ENCODE measurements at regions not wholly inside any gene's neighbourhood (a gene's known extent, or its start where the extent isn't known, plus 50 kb on each side); places are given as distances from the start of the nearest gene placed in this dataset.
"Not testable (repeated sequence)": the region's sequence is repeated elsewhere in the genome, so short reads cannot be mapped to it uniquely, and the experiment has no call there.

GRCh38 chr20:12133553-12133952, 215.9 kb downstream of the BTBD3 start:
- no peak for DNase-seq

GRCh38 chr20:12145951-12146350, 228.3 kb downstream of the BTBD3 start:
- not testable (repeated sequence) for DNase-seq

- DNase-seq: no peak
Observed at GRCh38 chr20:12152996-12153395, 235.3 kb downstream of the BTBD3 start.

- DNase-seq: no peak
Observed at GRCh38 chr20:12153628-12154027, 235.9 kb downstream of the BTBD3 start.

- DNase-seq: no peak
Observed at GRCh38 chr20:12156252-12156651, 238.6 kb downstream of the BTBD3 start.

- no peak for DNase-seq
Observed at GRCh38 chr20:12159261-12159660, 241.6 kb downstream of the BTBD3 start.

- no peak for DNase-seq
Observed at GRCh38 chr20:12161734-12162133, 244.0 kb downstream of the BTBD3 start.

- no peak for DNase-seq
Observed at GRCh38 chr20:12166053-12166717, 248.5 kb downstream of the BTBD3 start.

GRCh38 chr20:12170406-12170805, 252.7 kb downstream of the BTBD3 start:
- no peak for DNase-seq

- no peak for DNase-seq
Observed at GRCh38 chr20:12171923-12172524, 254.3 kb downstream of the BTBD3 start.

GRCh38 chr20:12173347-12174012, 255.8 kb downstream of the BTBD3 start:
- DNase-seq: peak; percentile 36

- DNase-seq: no peak
Observed at GRCh38 chr20:12175538-12175937, 257.8 kb downstream of the BTBD3 start.

- DNase-seq: no peak
Observed at GRCh38 chr20:12177657-12178293, 260.1 kb downstream of the BTBD3 start.

- DNase-seq: peak; percentile 69
Observed at GRCh38 chr20:12179692-12180091, 262.0 kb downstream of the BTBD3 start.

GRCh38 chr20:12180107-12180661, 262.5 kb downstream of the BTBD3 start:
- DNase-seq: peak; percentile 86

- no peak for DNase-seq
Observed at GRCh38 chr20:12198281-12198680, 280.6 kb downstream of the BTBD3 start.

- no peak for DNase-seq
Observed at GRCh38 chr20:12199703-12200102, 282.0 kb downstream of the BTBD3 start.

GRCh38 chr20:12201289-12201991, 283.7 kb downstream of the BTBD3 start:
- no peak for DNase-seq

- no peak for DNase-seq
Observed at GRCh38 chr20:12203399-12203798, 285.7 kb downstream of the BTBD3 start.

- DNase-seq: no peak
Observed at GRCh38 chr20:12203981-12204380, 286.3 kb downstream of the BTBD3 start.

- DNase-seq: peak; percentile 6
Observed at GRCh38 chr20:12207875-12208274, 290.2 kb downstream of the BTBD3 start.

- no peak for DNase-seq
Observed at GRCh38 chr20:12210591-12210990, 292.9 kb downstream of the BTBD3 start.

- no peak for DNase-seq
Observed at GRCh38 chr20:12211361-12211760, 293.7 kb downstream of the BTBD3 start.

Data from NCI-H1436 (cell line).